GM21528 (cell line): ENCODE measurements at regions not wholly inside any gene's neighbourhood (a gene's known extent, or its start where the extent isn't known, plus 50 kb on each side); places are given as distances from the start of the nearest gene placed in this dataset.
"Not testable (repeated sequence)": the region's sequence is repeated elsewhere in the genome, so short reads cannot be mapped to it uniquely, and the experiment has no call there.

ENCODE experiments used
- ATAC-seq: cut with Tn5 transposase; IDR thresholded peaks from one replicate; pipeline ENCODE4 v1.9.1; 2021; ENCODE audit warnings: mild to moderate bottlenecking, moderate library complexity; ENCODE audit not compliant: unreplicated experiment, low FRiP score

GRCh38 chr13:69649063-69649392 is 458.6 kb upstream of the ATXN8OS start:
- no peak for ATAC-seq

GRCh38 chr13:69648340-69649062 is 459.1 kb upstream of the ATXN8OS start:
- no peak for ATAC-seq

- no peak for ATAC-seq
Observed at GRCh38 chr13:69644447-69644846, 463.2 kb upstream of the ATXN8OS start.

- no peak for ATAC-seq
Observed at GRCh38 chr13:69641773-69642172, 465.9 kb upstream of the ATXN8OS start.

GRCh38 chr13:69633044-69633443 is 474.6 kb upstream of the ATXN8OS start:
- no peak for ATAC-seq

- ATAC-seq: no peak
Observed at GRCh38 chr13:69623973-69624372, 483.7 kb upstream of the ATXN8OS start.

GRCh38 chr13:69619651-69620050 is 488.0 kb upstream of the ATXN8OS start:
- ATAC-seq: no peak

GRCh38 chr13:69618838-69619237 is 488.8 kb upstream of the ATXN8OS start:
- no peak for ATAC-seq

- no peak for ATAC-seq
Observed at GRCh38 chr13:69618393-69618792, 489.2 kb upstream of the ATXN8OS start.

GRCh38 chr13:69617587-69617986 is 490.0 kb upstream of the ATXN8OS start:
- no peak for ATAC-seq

- ATAC-seq: no peak
Observed at GRCh38 chr13:69616396-69616795, 491.2 kb upstream of the ATXN8OS start.

GRCh38 chr13:69615055-69615454 is 492.6 kb upstream of the ATXN8OS start:
- ATAC-seq: not testable (repeated sequence)

- ATAC-seq: no peak
Observed at GRCh38 chr13:69604698-69605097, 502.9 kb upstream of the ATXN8OS start.

- ATAC-seq: no peak
Observed at GRCh38 chr13:69603144-69603853, 504.3 kb upstream of the ATXN8OS start.

- ATAC-seq: no peak
Observed at GRCh38 chr13:69601661-69602060, 506.0 kb upstream of the ATXN8OS start.

GRCh38 chr13:69600811-69601210 is 506.8 kb upstream of the ATXN8OS start:
- no peak for ATAC-seq

GRCh38 chr13:69597088-69597487 is 510.5 kb upstream of the ATXN8OS start:
- ATAC-seq: no peak

- no peak for ATAC-seq
Observed at GRCh38 chr13:69595181-69595580, 512.4 kb upstream of the ATXN8OS start.

- no peak for ATAC-seq
Observed at GRCh38 chr13:69591437-69591836, 516.2 kb upstream of the ATXN8OS start.

- no peak for ATAC-seq
Observed at GRCh38 chr13:69589531-69590235, 517.9 kb upstream of the ATXN8OS start.

GRCh38 chr13:69585656-69586055 is 522.0 kb upstream of the ATXN8OS start:
- ATAC-seq: no peak

GRCh38 chr13:69580255-69580654 is 527.4 kb upstream of the ATXN8OS start:
- no peak for ATAC-seq
